SK-N-SH (cell line): ENCODE measurements at regions not wholly inside any gene's neighbourhood (a gene's known extent, or its start where the extent isn't known, plus 50 kb on each side); places are given as distances from the start of the nearest gene placed in this dataset.
"Not testable (repeated sequence)": the region's sequence is repeated elsewhere in the genome, so short reads cannot be mapped to it uniquely, and the experiment has no call there.

Experiments used
- CTCF ChIA-PET: fragments of 300-600, 350-600 bp; formaldehyde crosslinking; extraction: SDS; loops from one replicate; lab custom pipeline; 2021; lab: Yijun Ruan, JAX
- POLR2A ChIA-PET: fragments of 350-600 bp; sonication (Branson Sonifier 250); formaldehyde crosslinking; extraction: SDS; loops from one replicate; lab custom pipeline; 2020; ENCODE audit warnings: antibody characterized with exemption, inconsistent platforms; lab: Yijun Ruan, JAX
- DNase-seq: peaks from one replicate; pipeline ENCODE4 v3.0.0; 2012
- H2AFZ ChIP-seq: fragments of 200-600 bp; sonication (generic); 2 replicates; pipeline ENCODE4 v1.8.1; 2016; ENCODE audit warnings: antibody characterized with exemption, mild to moderate bottlenecking, low read depth
- H3F3A ChIP-seq: fragments of 200-600 bp; sonication (generic); replicated peaks from 2 replicates; pipeline ENCODE3; 2016; ENCODE audit warnings: antibody characterized with exemption, mild to moderate bottlenecking; ENCODE audit not compliant: insufficient read depth
- H3K27ac ChIP-seq, 2 experiments: fragments of 200-500 bp in 1 of 2; fragments of 200-600 bp in 1 of 2; sonication (Bioruptor generic) in 1 of 2; sonication (generic), shearing (Covaris generic) in 1 of 2; 2 replicates each; pipeline versions ENCODE4 v1.5.1 to v1.6.1; 2014 to 2016; ENCODE audit warnings: low read depth in 2 of 2, inconsistent platforms in 1 of 2, low read length in 1 of 2, mild to moderate bottlenecking in 1 of 2, mixed read lengths in 1 of 2
- H3K27me3 ChIP-seq: fragments of 200-600 bp; sonication (generic), shearing (Covaris generic); 2 replicates; pipeline ENCODE4 v1.6.1; 2016; ENCODE audit warnings: mixed run types; ENCODE audit not compliant: insufficient read depth
- H3K36me3 ChIP-seq, 2 experiments: fragments of 200-500 bp in 1 of 2; fragments of 200-600 bp in 1 of 2; sonication (Bioruptor generic) in 1 of 2; sonication (generic) in 1 of 2; replicated peaks in 1 of 2; 2 replicates each; pipeline versions ENCODE3 to v1.5.1; 2014 to 2016; ENCODE audit warnings: low read length in 1 of 2, mild to moderate bottlenecking in 1 of 2; ENCODE audit not compliant: insufficient read depth in 2 of 2, control insufficient read depth in 1 of 2
- H3K4me1 ChIP-seq, 2 experiments: fragments of 200-500 bp in 1 of 2; fragments of 200-600 bp in 1 of 2; sonication (Bioruptor generic) in 1 of 2; sonication (generic), shearing (Covaris generic) in 1 of 2; 2 replicates each; pipeline versions ENCODE4 v1.5.1 to v1.6.1; 2014 to 2016; ENCODE audit warnings: low read depth in 1 of 2, low read length in 1 of 2, mixed run types in 1 of 2; ENCODE audit not compliant: insufficient read depth in 2 of 2, control insufficient read depth in 1 of 2
- H3K4me2 ChIP-seq: fragments of 200-600 bp; sonication (generic), shearing (Covaris generic); 2 replicates; pipeline ENCODE4 v1.6.1; 2017; ENCODE audit warnings: mixed run types
- H3K4me3 ChIP-seq, 2 experiments: fragments of 200-500 bp in 1 of 2; fragments of 200-600 bp in 1 of 2; sonication (Bioruptor generic) in 1 of 2; sonication (generic), shearing (Covaris generic) in 1 of 2; 2 replicates each; pipeline versions ENCODE4 v1.5.1 to v1.8.1; 2014 to 2016; ENCODE audit warnings: low read depth in 2 of 2, inconsistent platforms in 1 of 2, low read length in 1 of 2, mild to moderate bottlenecking in 1 of 2, mixed read lengths in 1 of 2, moderate library complexity in 1 of 2
- H3K79me2 ChIP-seq: fragments of 200-600 bp; sonication (generic); 2 replicates; pipeline ENCODE4 v1.8.1; 2017; ENCODE audit warnings: mild to moderate bottlenecking; ENCODE audit not compliant: insufficient read depth
- H3K9ac ChIP-seq: fragments of 200-600 bp; sonication (generic); 2 replicates; pipeline ENCODE4 v1.6.1; 2017; ENCODE audit warnings: mixed run types
- H3K9me2 ChIP-seq: fragments of 200-600 bp; sonication (generic); 2 replicates; pipeline ENCODE4 v1.6.1; 2017; ENCODE audit warnings: mixed run types
- H3K9me3 ChIP-seq: fragments of 200-600 bp; sonication (generic); 2 replicates; pipeline ENCODE4 v1.6.1; 2017; ENCODE audit warnings: mixed run types, mild to moderate bottlenecking, moderate library complexity
- H4K20me1 ChIP-seq: fragments of 200-600 bp; sonication (generic); 2 replicates; pipeline ENCODE4 v1.6.1; 2017; ENCODE audit warnings: mild to moderate bottlenecking, mixed run types; ENCODE audit not compliant: insufficient read depth
- EP300 ChIP-seq, 2 experiments: IDR thresholded peaks; 2 replicates each; pipeline versions ENCODE4 v1.4.0 to v1.6.1; 2012; ENCODE audit warnings: borderline replicate concordance in 1 of 2, low read depth in 1 of 2, low read length in 1 of 2
- NFIC ChIP-seq: IDR thresholded peaks from 2 replicates; pipeline ENCODE4 v1.4.0; 2012; ENCODE audit warnings: borderline replicate concordance
- RAD21 ChIP-seq: IDR thresholded peaks from 2 replicates; pipeline ENCODE4 v1.6.1; 2012; ENCODE audit warnings: mild to moderate bottlenecking, low read length
- RCOR1 ChIP-seq: fragments of 150-350 bp; IDR thresholded peaks from 2 replicates; pipeline ENCODE4 v1.6.1; 2017; ENCODE audit warnings: antibody characterized with exemption, low read length
- RXRA ChIP-seq: IDR thresholded peaks from 2 replicates; pipeline ENCODE4 v1.4.0; 2012; ENCODE audit warnings: low read depth, mild to moderate bottlenecking, borderline replicate concordance
- TCF12 ChIP-seq: IDR thresholded peaks from 2 replicates; pipeline ENCODE4 v1.4.0; 2012
- WGBS: methylation state at CpG from one replicate; pipeline ENCODE4 v1.1.6; 2017; ENCODE audit warnings: low lambda C conversion rate; 5-methylcytosine and 5-hydroxymethylcytosine counted together

GRCh38 chr16:29261427-29262248 is 144.9 kb downstream of the NPIPB11 start:
- TF ChIP-seq NFIC (peak; percentile 64), EP300 (IDR thresholded peaks at IDR 0.05; ENCODE audit: borderline replicate concordance in 1 of 2, low read depth in 1 of 2, low read length in 1 of 2) (peak in 1 of 2 experiments; percentile 17; a peak in 1 of 4 replicates), TCF12 (peak; percentile 40; the same call in 1 of the 2 replicates), RXRA (peak; percentile 55; the same call in 1 of the 2 replicates)
- WGBS, result 45% methylated on average over 15 of the region's 37 CpGs
- Histone ChIP-seq H3F3A (peaks cover 16% of the 10 kb centered on the region), H3K27ac (peak overlapping the region; percentile 85 to 100), H2AFZ (0 out of 2 replicates have a peak overlapping the region, but pooled peaks have one; percentile 3), H3K9ac (peak overlapping the region; percentile 91), H3K4me2 (peak overlapping the region; percentile 78), H3K4me3 (0 out of 4 replicates have a peak overlapping the region, but pooled peaks of 1 of the 2 experiments have one; percentile 23), H3K4me1 (peaks cover 36 to 56% of the 10 kb centered on the region in 2 experiments)
- peak; percentile 52 for DNase-seq
- CTCF ChIA-PET, H3K79me2 ChIP-seq, H4K20me1 ChIP-seq, POLR2A ChIA-PET, H3K27me3 ChIP-seq, H3K36me3 ChIP-seq, H3K9me2 ChIP-seq, H3K9me3 ChIP-seq: not testable (repeated sequence)

GRCh38 chr16:29260683-29261426 is 145.7 kb downstream of the NPIPB11 start:
- POLR2A ChIA-PET, H3K79me2 ChIP-seq, H3K27me3 ChIP-seq, H3K36me3 ChIP-seq, CTCF ChIA-PET, H3K4me3 ChIP-seq, H3K9me3 ChIP-seq, H3K9me2 ChIP-seq, DNase-seq, H4K20me1 ChIP-seq: not testable (repeated sequence)
- Histone ChIP-seq H3K4me2 (peak overlapping the region; percentile 71), H3K9ac (peak overlapping the region; percentile 91), H3K27ac (peak overlapping the region; percentile 85 to 100), H2AFZ (0 out of 2 replicates have a peak overlapping the region, but pooled peaks have one; percentile 3), H3F3A (peaks cover 16% of the 10 kb centered on the region), H3K4me1 (peaks cover 36 to 61% of the 10 kb centered on the region in 2 experiments)
- 97% methylated on average over 21 of the region's 25 CpGs for WGBS

GRCh38 chr16:29259635-29260457 is 146.7 kb downstream of the NPIPB11 start:
- H4K20me1 ChIP-seq, H3K9ac ChIP-seq, CTCF ChIA-PET, H3K9me3 ChIP-seq, POLR2A ChIA-PET, H2AFZ ChIP-seq, H3K36me3 ChIP-seq, H3K4me3 ChIP-seq, H3K9me2 ChIP-seq, H3K27me3 ChIP-seq, H3K79me2 ChIP-seq, H3K4me2 ChIP-seq: not testable (repeated sequence)
- Histone ChIP-seq H3K27ac (peak overlapping the region in 1 of 2 experiments; percentile 93; a peak in 2 of 4 replicates), H3K4me1 (peaks cover 33 to 60% of the 10 kb centered on the region in 2 experiments), H3F3A (peaks cover 13% of the 10 kb centered on the region)
- TF ChIP-seq RAD21, result 0 out of 2 replicates have a peak, but pooled peaks have one; percentile 10
- TF ChIP-seq RCOR1, result peak; percentile 55; the same call in 1 of the 2 replicates
- TF ChIP-seq EP300 (IDR thresholded peaks at IDR 0.05; ENCODE audit: borderline replicate concordance in 1 of 2, low read depth in 1 of 2, low read length in 1 of 2), result peak in 1 of 2 experiments; percentile 59; a peak in 1 of 4 replicates
- 93% methylated on average over 9 of the region's 25 CpGs for WGBS
- DNase-seq, result peak; percentile 73

- DNase-seq, H3K9me2 ChIP-seq, H3K36me3 ChIP-seq, POLR2A ChIA-PET, H3K4me3 ChIP-seq, CTCF ChIA-PET, H3K27me3 ChIP-seq, H2AFZ ChIP-seq, H4K20me1 ChIP-seq, H3F3A ChIP-seq, H3K9me3 ChIP-seq, H3K9ac ChIP-seq, H3K79me2 ChIP-seq, H3K4me2 ChIP-seq: not testable (repeated sequence)
- H3K4me1 ChIP-seq, result peaks cover 26 to 53% of the 10 kb centered on the region in 2 experiments; a peak in 3 of 4 replicates
- peak overlapping the region in 1 of 2 experiments; percentile 93; a peak in 2 of 4 replicates for H3K27ac ChIP-seq
- WGBS, result 96% methylated on average over 10 of the region's 19 CpGs
Observed at GRCh38 chr16:29258946-29259634, 147.4 kb downstream of the NPIPB11 start.
